Prostate gland (tissue), 1 donor: ENCODE measurements at regions not wholly inside any gene's neighbourhood (a gene's known extent, or its start where the extent isn't known, plus 50 kb on each side); places are given as distances from the start of the nearest gene placed in this dataset.

Experiments
- POLR2A ChIP-seq: fragments of 450-650 bp; IDR thresholded peaks from one replicate; pipeline ENCODE4 v1.6.1; 2016; ENCODE audit warnings: antibody characterized with exemption, mild to moderate bottlenecking
- POLR2AphosphoS5 ChIP-seq: sonication (generic); formaldehyde crosslinking; IDR thresholded peaks from one replicate; pipeline ENCODE4 v1.6.1; 2017; ENCODE audit warnings: antibody characterized with exemption

GRCh38 chr2:88263861-88264260 is 93.7 kb downstream of the THNSL2 start:
- TF ChIP-seq POLR2A (no peak), POLR2AphosphoS5 (no peak)
